Brain microvascular endothelial cell (primary cell): ENCODE measurements at regions not wholly inside any gene's neighbourhood (a gene's known extent, or its start where the extent isn't known, plus 50 kb on each side); places are given as distances from the start of the nearest gene placed in this dataset.

Experiments used
- DNase-seq: peaks from one replicate; pipeline ENCODE4 v3.0.0-alpha.2; 2020
- H3K27ac ChIP-seq: fragments of 250-450 bp; sonication (Bioruptor Pico); 2 replicates; pipeline ENCODE4 v1.5.1; 2020; ENCODE audit warnings: mild to moderate bottlenecking, moderate library complexity
- H3K27me3 ChIP-seq: fragments of 250-450 bp; sonication (Bioruptor Pico); replicated peaks from 2 replicates; pipeline ENCODE4 v1.5.1; 2020; ENCODE audit warnings: mild to moderate bottlenecking
- H3K36me3 ChIP-seq: fragments of 250-450 bp; sonication (Bioruptor Pico); replicated peaks from 2 replicates; pipeline ENCODE4 v1.5.1; 2020; ENCODE audit warnings: mild to moderate bottlenecking
- H3K4me3 ChIP-seq: 2 replicates; pipeline ENCODE4 v1.5.1; 2011; ENCODE audit warnings: low read depth, mild to moderate bottlenecking, control low read depth, low read length, moderate library complexity
- in situ Hi-C: cut with HindIII; loops from 2 replicates; pipeline ENCODE4 v1.10.0; 2017; ENCODE audit warnings: low sequenced_read_pairs, low pct_ligation_motif_present
- TF ChIP-seq, protein P1 (sequence below): IDR thresholded peaks from 2 replicates; pipeline ENCODE4 v1.5.1; 2011; ENCODE audit warnings: low read depth, mild to moderate bottlenecking, moderate library complexity, low read length, control low read depth, inconsistent platforms; ENCODE audit errors: missing control alignments

DNA sequence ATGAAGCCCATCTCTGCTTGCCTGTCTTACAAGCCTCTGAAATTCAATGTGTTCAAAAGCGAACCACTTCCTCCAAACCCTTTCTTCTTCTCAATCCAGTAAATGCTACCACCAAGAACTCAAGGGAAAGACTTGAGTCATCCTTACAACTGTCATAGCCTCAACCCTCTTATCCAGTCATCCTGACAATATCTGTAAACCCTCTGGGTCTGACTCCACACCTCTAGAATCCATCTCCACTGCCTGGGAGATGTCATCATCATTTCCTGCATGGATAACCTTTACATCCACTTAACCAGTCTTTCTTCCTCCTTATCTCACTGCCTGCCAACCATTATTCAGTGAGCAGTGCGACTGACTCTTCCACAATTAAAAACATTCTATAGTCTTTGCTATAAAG, 441.1 kb downstream of the SETD4 start:
- H3K27me3 ChIP-seq = no peaks in the 10 kb centered on the region
- TF ChIP-seq, protein P1, sequence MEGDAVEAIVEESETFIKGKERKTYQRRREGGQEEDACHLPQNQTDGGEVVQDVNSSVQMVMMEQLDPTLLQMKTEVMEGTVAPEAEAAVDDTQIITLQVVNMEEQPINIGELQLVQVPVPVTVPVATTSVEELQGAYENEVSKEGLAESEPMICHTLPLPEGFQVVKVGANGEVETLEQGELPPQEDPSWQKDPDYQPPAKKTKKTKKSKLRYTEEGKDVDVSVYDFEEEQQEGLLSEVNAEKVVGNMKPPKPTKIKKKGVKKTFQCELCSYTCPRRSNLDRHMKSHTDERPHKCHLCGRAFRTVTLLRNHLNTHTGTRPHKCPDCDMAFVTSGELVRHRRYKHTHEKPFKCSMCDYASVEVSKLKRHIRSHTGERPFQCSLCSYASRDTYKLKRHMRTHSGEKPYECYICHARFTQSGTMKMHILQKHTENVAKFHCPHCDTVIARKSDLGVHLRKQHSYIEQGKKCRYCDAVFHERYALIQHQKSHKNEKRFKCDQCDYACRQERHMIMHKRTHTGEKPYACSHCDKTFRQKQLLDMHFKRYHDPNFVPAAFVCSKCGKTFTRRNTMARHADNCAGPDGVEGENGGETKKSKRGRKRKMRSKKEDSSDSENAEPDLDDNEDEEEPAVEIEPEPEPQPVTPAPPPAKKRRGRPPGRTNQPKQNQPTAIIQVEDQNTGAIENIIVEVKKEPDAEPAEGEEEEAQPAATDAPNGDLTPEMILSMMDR = no peak
- peak overlapping the region; percentile 41 for H3K27ac ChIP-seq
- H3K36me3 ChIP-seq = no peaks in the 10 kb centered on the region
- H3K4me3 ChIP-seq = no peak overlapping the region
- peak; percentile 89 for DNase-seq
- in situ Hi-C loops = no loop called here

DNA sequence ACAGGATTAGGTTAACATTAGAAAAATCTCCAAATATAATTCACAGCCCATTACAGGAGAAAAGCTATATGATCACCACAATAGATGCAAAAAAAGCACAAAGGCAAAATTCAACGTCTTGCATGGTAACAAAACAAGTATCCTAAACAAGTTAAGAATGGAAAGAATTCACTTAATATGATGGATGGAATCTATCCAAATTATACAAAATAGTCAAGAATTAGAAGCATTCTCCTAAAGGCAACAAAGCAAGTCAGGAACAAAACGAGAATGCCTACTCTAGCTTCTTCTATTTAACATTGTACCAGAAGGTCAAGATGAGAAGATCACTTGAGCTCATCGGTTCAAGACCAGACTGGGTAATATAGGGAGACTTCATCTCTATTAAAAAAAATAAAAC, 442.8 kb downstream of the SETD4 start:
- TF ChIP-seq, protein P1 = no peak
- in situ Hi-C loops = no loop called here
- no peak for DNase-seq
- Histone ChIP-seq H3K27me3 (no peaks in the 10 kb centered on the region), H3K4me3 (no peak overlapping the region), H3K27ac (no peak overlapping the region), H3K36me3 (no peaks in the 10 kb centered on the region)

DNA sequence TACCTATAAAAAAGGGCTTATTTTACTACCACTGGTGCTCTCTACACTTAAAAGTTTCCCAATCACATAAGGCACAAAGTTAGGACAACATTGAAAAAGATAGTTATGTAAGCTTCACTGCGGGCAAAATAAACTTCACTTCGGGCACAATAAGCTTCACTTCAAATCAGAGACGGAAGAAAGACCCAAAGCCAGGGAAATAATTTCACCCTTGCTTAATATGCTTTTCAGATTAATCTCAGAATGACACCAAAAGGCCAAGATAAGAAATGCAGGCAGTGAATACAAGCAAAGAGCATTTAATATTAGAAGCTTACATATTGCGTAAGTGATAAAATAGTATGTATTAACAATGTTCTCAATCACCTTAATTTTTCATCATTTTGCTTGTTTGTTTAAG, 444.2 kb downstream of the SETD4 start:
- Histone ChIP-seq H3K36me3 (no peaks in the 10 kb centered on the region), H3K27me3 (no peaks in the 10 kb centered on the region), H3K4me3 (no peak overlapping the region), H3K27ac (peak overlapping the region; percentile 46)
- in situ Hi-C loops = no loop called here
- DNase-seq = peak; percentile 49
- TF ChIP-seq, protein P1 = peak; percentile 38

GRCh38 chr21:35615325-35615724, 445.0 kb downstream of the SETD4 start:
- no peaks in the 10 kb centered on the region for H3K36me3 ChIP-seq
- no peak overlapping the region for H3K4me3 ChIP-seq
- no peaks in the 10 kb centered on the region for H3K27me3 ChIP-seq
- in situ Hi-C loops = no loop called here
- DNase-seq = no peak
- H3K27ac ChIP-seq = no peak overlapping the region
- TF ChIP-seq, protein P1 = no peak

GRCh38 chr21:35614396-35614921, 445.9 kb downstream of the SETD4 start:
- H3K27ac ChIP-seq = no peak overlapping the region
- peak; percentile 55 for DNase-seq
- in situ Hi-C loops = no loop called here
- TF ChIP-seq, protein P1 = no peak
- no peak overlapping the region for H3K4me3 ChIP-seq
- no peaks in the 10 kb centered on the region for H3K27me3 ChIP-seq
- H3K36me3 ChIP-seq = no peaks in the 10 kb centered on the region

DNA sequence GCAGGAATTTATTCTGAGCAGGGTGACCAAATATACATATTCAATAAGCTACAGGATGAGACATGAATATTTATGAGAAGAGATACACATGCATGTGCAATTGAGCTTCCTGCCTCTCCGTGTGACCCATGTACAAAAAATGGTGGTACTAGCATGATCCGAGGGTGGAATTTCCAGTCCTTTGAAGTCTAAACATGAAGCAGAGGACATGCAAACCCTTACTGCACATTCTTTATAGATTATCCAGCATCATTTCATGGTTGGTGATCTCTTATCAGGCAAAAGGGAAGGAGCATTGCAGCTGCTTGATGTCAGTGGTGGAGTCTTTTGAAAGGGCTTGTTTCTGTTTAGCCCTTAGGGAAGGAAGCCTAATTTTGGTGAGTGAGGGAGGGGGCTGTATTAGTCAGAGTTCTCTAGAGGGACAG, 448.6 kb downstream of the SETD4 start:
- in situ Hi-C loops = no loop called here
- H3K36me3 ChIP-seq = no peaks in the 10 kb centered on the region
- no peak overlapping the region for H3K27ac ChIP-seq
- no peak overlapping the region for H3K4me3 ChIP-seq
- no peaks in the 10 kb centered on the region for H3K27me3 ChIP-seq
- DNase-seq = no peak
- TF ChIP-seq, protein P1 = no peak
